ENCODE measurements at regions not wholly inside any gene's neighbourhood (a gene's known extent, or its start where the extent isn't known, plus 50 kb on each side); places are given as distances from the start of the nearest gene placed in this dataset.

GRCh38 chr2:142599504-142599903, 278.0 kb upstream of the KYNU start:
- TF ChIP-seq GABPA (IDR thresholded peaks at IDR 0.05; ENCODE audit: low read depth) (no peak), CTCF (IDR thresholded peaks at IDR 0.05; ENCODE audit: insufficient read depth, low read length) (no peak), SPI1 (IDR thresholded peaks at IDR 0.05; ENCODE audit: borderline replicate concordance, low read depth) (no peak)

All from HL-60 (cell line).